Prostate gland (tissue), 2 donors: ENCODE measurements at regions not wholly inside any gene's neighbourhood (a gene's known extent, or its start where the extent isn't known, plus 50 kb on each side); places are given as distances from the start of the nearest gene placed in this dataset.

ENCODE experiments used
- POLR2A ChIP-seq: fragments of 450-650 bp; IDR thresholded peaks from one replicate; pipeline ENCODE4 v1.6.1; 2016; ENCODE audit warnings: antibody characterized with exemption, mild to moderate bottlenecking
- TF ChIP-seq, protein P1 (sequence below), 4 experiments: fragments of 200-600 bp in 2 of 4; fragments of 450-650 bp in 2 of 4; sonication (generic) in 2 of 4; IDR thresholded peaks; 1 replicate in 3 of 4; 2 replicates in 1 of 4; pipeline ENCODE4 v1.5.1; 2016 to 2019; ENCODE audit warnings: antibody characterized with exemption in 4 of 4, mild to moderate bottlenecking in 2 of 4, moderate library complexity in 2 of 4

DNA sequence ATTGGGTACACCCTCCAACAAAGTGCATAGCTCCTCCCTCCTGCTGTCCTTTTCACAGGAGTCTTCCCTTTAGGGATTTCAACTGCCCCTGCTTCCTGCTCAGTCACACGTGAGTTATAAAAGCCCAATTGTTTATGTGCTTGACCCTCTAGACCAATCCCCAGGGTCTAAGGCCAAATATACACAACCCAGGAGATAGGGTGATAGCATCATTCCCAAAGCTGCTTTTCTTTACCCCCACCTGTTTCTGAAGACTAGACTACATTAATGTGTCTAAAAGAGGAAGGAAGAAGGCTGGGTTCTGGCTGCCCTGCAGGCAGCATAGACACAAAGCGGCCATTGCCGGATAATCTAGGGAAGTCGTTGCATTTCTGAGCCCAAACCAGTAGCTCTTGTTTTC lies 526.7 kb upstream of the FRG1 start:
- TF ChIP-seq, protein P1, sequence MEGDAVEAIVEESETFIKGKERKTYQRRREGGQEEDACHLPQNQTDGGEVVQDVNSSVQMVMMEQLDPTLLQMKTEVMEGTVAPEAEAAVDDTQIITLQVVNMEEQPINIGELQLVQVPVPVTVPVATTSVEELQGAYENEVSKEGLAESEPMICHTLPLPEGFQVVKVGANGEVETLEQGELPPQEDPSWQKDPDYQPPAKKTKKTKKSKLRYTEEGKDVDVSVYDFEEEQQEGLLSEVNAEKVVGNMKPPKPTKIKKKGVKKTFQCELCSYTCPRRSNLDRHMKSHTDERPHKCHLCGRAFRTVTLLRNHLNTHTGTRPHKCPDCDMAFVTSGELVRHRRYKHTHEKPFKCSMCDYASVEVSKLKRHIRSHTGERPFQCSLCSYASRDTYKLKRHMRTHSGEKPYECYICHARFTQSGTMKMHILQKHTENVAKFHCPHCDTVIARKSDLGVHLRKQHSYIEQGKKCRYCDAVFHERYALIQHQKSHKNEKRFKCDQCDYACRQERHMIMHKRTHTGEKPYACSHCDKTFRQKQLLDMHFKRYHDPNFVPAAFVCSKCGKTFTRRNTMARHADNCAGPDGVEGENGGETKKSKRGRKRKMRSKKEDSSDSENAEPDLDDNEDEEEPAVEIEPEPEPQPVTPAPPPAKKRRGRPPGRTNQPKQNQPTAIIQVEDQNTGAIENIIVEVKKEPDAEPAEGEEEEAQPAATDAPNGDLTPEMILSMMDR (IDR thresholded peaks at IDR 0.05): no peak
- no peak for TF ChIP-seq POLR2A
